ENCODE measurements at regions not wholly inside any gene's neighbourhood (a gene's known extent, or its start where the extent isn't known, plus 50 kb on each side); places are given as distances from the start of the nearest gene placed in this dataset.

DNA sequence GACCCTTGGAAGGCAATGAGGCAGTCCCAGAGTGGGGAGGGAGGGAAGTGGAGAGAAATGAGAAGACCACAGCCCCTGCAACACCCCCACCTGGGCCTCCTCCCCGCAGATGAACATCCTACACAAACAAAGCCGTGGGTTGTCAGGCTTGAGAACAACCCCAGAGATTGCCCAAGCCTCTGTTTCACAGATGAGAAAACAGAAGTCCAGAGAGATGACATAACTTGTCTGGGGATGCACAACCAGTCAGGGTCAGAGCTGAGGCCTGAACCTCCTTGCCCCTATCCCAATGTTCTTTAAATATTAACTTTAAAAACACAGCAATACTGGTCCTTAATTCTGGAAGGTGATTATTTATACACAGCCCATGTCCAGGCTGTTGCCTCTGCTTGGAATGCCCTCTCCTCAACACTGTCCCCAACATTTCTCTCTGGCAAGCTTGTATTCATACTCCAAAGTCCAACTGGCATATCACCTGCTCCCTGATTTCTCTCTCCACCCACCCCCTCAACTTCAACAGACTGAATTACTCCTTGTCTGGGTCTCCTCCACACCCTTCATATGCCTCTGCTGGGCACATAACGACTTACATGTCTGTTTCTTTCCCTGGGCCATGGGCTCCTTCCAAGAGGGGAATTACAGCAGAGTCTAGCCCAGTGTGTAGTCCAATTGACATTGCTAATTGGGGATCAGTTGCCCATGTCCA is 135.5 kb upstream of the LRFN2 start:
- no peak for DNase-seq (ENCODE audit: low spot score)
- TF ChIP-seq CTCF (IDR thresholded peaks at IDR 0.05; ENCODE audit: extremely low read depth, insufficient read depth, missing control alignments) = no peak
- in situ Hi-C loops (cut with MboI; ENCODE audit: low pct_unique_long_range_greater_than_20kb, low sequenced_read_pairs, unreplicated experiment) = no loop called here

DNA sequence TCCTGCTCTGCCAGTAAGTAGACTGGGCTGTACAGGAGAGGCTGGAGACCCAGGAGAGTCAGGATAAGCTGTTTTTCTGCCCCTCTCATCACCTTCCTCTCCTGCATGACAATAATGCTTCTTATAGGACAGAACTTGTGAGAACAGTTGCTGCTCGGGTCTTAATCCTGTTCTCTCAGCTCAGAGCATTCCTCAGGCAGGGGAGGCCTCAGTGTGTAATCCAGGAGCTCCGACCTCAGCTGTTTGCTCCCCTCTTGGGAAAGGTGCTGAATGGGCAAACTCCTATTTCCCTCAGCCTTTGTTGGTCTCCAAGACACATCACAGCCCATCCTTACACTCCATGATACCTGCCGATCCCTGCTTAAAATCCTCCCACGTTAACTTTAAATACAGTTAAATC is 134.9 kb upstream of the LRFN2 start:
- no peak for DNase-seq (ENCODE audit: low spot score)
- TF ChIP-seq CTCF (IDR thresholded peaks at IDR 0.05; ENCODE audit: extremely low read depth, insufficient read depth, missing control alignments) = no peak
- in situ Hi-C loops (cut with MboI; ENCODE audit: low pct_unique_long_range_greater_than_20kb, low sequenced_read_pairs, unreplicated experiment) = no loop called here

- TF ChIP-seq CTCF (IDR thresholded peaks at IDR 0.05; ENCODE audit: extremely low read depth, insufficient read depth, missing control alignments) = no peak
- in situ Hi-C loops (cut with MboI; ENCODE audit: low pct_unique_long_range_greater_than_20kb, low sequenced_read_pairs, unreplicated experiment) = no loop called here
- no peak for DNase-seq (ENCODE audit: low spot score)
Observed at GRCh38 chr6:40721271-40721952, 134.2 kb upstream of the LRFN2 start.

DNA sequence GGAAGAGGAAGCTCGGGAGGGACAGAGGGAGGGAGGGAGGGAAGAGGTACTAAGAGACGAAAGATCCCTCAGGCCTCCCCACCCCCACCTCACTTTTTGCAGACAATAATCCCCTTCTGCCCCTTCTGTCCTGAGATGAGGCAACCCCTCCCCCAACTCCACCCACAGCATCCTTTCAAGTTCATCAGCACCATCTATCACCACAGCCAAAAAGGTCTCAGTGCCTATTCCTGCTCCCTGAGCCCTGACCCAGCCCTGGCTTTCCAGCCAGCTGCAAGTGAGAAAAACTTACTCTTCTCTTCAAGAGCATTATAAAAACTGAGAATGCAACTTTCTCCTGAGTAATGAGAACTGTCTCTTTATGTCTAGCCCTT is 133.2 kb upstream of the LRFN2 start:
- in situ Hi-C loops (cut with MboI; ENCODE audit: low pct_unique_long_range_greater_than_20kb, low sequenced_read_pairs, unreplicated experiment) = no loop called here
- no peak for TF ChIP-seq CTCF (IDR thresholded peaks at IDR 0.05; ENCODE audit: extremely low read depth, insufficient read depth, missing control alignments)
- DNase-seq (ENCODE audit: low spot score) = no peak

- no peak for DNase-seq (ENCODE audit: low spot score)
- no peak for TF ChIP-seq CTCF (IDR thresholded peaks at IDR 0.05; ENCODE audit: extremely low read depth, insufficient read depth, missing control alignments)
- in situ Hi-C loops (cut with MboI; ENCODE audit: low pct_unique_long_range_greater_than_20kb, low sequenced_read_pairs, unreplicated experiment) = no loop called here
Observed at GRCh38 chr6:40719671-40720374, 132.7 kb upstream of the LRFN2 start.

GRCh38 chr6:40718401-40718800 is 131.2 kb upstream of the LRFN2 start:
- in situ Hi-C loops (cut with MboI; ENCODE audit: low pct_unique_long_range_greater_than_20kb, low sequenced_read_pairs, unreplicated experiment) = no loop called here
- TF ChIP-seq CTCF (IDR thresholded peaks at IDR 0.05; ENCODE audit: extremely low read depth, insufficient read depth, missing control alignments) = no peak
- DNase-seq (ENCODE audit: low spot score) = no peak
